ENCODE measurements at regions not wholly inside any gene's neighbourhood (a gene's known extent, or its start where the extent isn't known, plus 50 kb on each side); places are given as distances from the start of the nearest gene placed in this dataset.

- H3K4me3 ChIP-seq (replicated peaks; ENCODE audit: low read depth, low read length) = no peak overlapping the region
- DNase-seq (ENCODE audit: extremely low read depth, low read depth) = no peak
- no peak for TF ChIP-seq CTCF (IDR thresholded peaks at IDR 0.05; ENCODE audit: low read depth, low read length, missing control alignments)
Measured at GRCh38 chr2:238988752-238989151, 140.9 kb downstream of the TWIST2 start.

DNA sequence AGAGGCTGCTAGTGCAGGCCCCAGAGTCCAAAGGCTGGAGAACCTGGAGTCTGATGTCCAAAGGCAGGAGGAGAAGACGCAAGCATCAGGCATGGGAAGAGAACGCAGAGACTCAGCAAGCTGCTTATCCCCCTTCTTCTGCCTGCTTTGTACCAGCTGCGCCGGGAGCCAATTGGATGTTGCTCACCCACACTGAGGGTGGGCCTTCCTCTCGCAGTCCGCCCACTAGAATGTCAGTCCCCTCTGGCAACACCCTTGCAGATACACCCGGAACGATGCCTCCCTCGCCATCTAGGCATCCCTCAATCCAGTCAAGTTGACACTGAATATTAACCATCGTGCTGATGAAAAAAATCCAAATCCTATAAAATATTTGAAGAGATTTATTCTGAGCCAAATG, 141.6 kb downstream of the TWIST2 start:
- no peak for TF ChIP-seq CTCF (IDR thresholded peaks at IDR 0.05; ENCODE audit: low read depth, low read length, missing control alignments)
- no peak overlapping the region for H3K4me3 ChIP-seq (replicated peaks; ENCODE audit: low read depth, low read length)
- DNase-seq (ENCODE audit: extremely low read depth, low read depth) = no peak

DNA sequence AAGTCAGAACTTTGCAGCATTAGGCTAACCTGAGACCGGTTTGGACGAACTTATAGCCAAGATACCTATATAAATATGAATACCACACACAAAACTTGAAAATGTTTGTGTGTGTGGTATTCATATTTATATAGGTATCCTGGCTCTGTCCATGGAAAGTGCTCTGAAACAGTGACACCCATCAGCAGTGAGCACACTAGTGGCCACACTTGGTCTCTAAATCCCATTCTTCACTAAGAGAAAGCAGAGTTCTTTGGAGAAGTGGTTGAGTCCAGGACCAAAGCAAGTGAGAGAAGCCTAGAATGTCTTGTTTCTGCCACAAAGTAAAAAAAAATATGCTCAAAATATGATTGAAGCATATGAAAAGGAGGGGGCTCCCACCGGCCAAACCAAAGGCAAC, 146.5 kb downstream of the TWIST2 start:
- H3K4me3 ChIP-seq (replicated peaks; ENCODE audit: low read depth, low read length) = no peak overlapping the region
- TF ChIP-seq CTCF (IDR thresholded peaks at IDR 0.05; ENCODE audit: low read depth, low read length, missing control alignments) = no peak
- no peak for DNase-seq (ENCODE audit: extremely low read depth, low read depth)

DNA sequence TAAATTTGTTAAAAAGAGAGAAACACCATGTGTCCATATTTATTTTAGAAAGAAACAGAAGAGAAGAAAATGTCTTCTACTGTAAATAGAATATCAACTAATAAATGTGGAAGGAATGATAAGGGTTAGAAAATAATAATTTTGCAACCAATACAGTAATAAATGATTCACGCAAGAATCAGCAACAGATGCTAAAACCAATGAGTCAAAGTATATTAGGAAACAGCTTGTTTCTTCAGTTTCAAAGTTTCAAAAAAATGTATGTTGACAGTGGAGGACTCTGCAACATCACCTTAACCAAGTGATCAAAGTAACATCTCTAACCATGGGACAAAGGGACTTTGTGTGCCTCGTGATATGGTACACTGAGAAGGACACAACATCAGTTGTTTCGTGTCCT, 147.0 kb downstream of the TWIST2 start:
- no peak for TF ChIP-seq CTCF (IDR thresholded peaks at IDR 0.05; ENCODE audit: low read depth, low read length, missing control alignments)
- no peak overlapping the region for H3K4me3 ChIP-seq (replicated peaks; ENCODE audit: low read depth, low read length)
- no peak for DNase-seq (ENCODE audit: extremely low read depth, low read depth)

GRCh38 chr2:238995634-238996033, 147.7 kb downstream of the TWIST2 start:
- DNase-seq (ENCODE audit: extremely low read depth, low read depth) = no peak
- no peak overlapping the region for H3K4me3 ChIP-seq (replicated peaks; ENCODE audit: low read depth, low read length)
- TF ChIP-seq CTCF (IDR thresholded peaks at IDR 0.05; ENCODE audit: low read depth, low read length, missing control alignments) = no peak

- TF ChIP-seq CTCF (IDR thresholded peaks at IDR 0.05; ENCODE audit: low read depth, low read length, missing control alignments) = no peak
- DNase-seq (ENCODE audit: extremely low read depth, low read depth) = no peak
- H3K4me3 ChIP-seq (replicated peaks; ENCODE audit: low read depth, low read length) = no peak overlapping the region
Measured at GRCh38 chr2:238996331-238997136, 148.6 kb downstream of the TWIST2 start.

- DNase-seq (ENCODE audit: extremely low read depth, low read depth) = no peak
- no peak overlapping the region for H3K4me3 ChIP-seq (replicated peaks; ENCODE audit: low read depth, low read length)
- TF ChIP-seq CTCF (IDR thresholded peaks at IDR 0.05; ENCODE audit: low read depth, low read length, missing control alignments) = no peak
Measured at GRCh38 chr2:238997137-238997390, 149.2 kb downstream of the TWIST2 start.

All from HFF-Myc (cell line).